B cell (primary cell): ENCODE measurements at regions not wholly inside any gene's neighbourhood (a gene's known extent, or its start where the extent isn't known, plus 50 kb on each side); places are given as distances from the start of the nearest gene placed in this dataset.

Source experiments
- ATAC-seq: fragments of 200-7000 bp; cut with Tn5 transposase; one replicate; pipeline ENCODE4 v1.10.0; 2021; ENCODE audit warnings: low read depth, mild to moderate bottlenecking, moderate number of reproducible peaks, moderate library complexity
- CTCF ChIA-PET: fragments of 350-600 bp; sonication (Branson Sonifier 250); formaldehyde crosslinking; loops from one replicate; lab custom pipeline; 2021; ENCODE audit warnings: antibody characterized with exemption, inconsistent platforms; lab: Charles Lee
- POLR2A ChIA-PET: fragments of 350-600 bp; sonication (Branson Sonifier 250); formaldehyde crosslinking; loops from one replicate; lab custom pipeline; 2021; ENCODE audit warnings: antibody characterized with exemption; lab: Charles Lee
- DNase-seq: peaks from one replicate; pipeline ENCODE4 v3.0.0; 2013
- H2AFZ ChIP-seq: 2 replicates; pipeline ENCODE4 v1.6.1; 2012; ENCODE audit warnings: mild to moderate bottlenecking, low read depth, low read length; ENCODE audit not compliant: insufficient read depth, poor library complexity, severe bottlenecking
- H3K27ac ChIP-seq, 2 donors: 1 replicate in 1 of 2; 2 replicates in 1 of 2; pipeline ENCODE4 v1.5.1; 2012 to 2013; ENCODE audit warnings: low read length in 2 of 2, mild to moderate bottlenecking in 2 of 2, moderate library complexity in 1 of 2
- H3K27me3 ChIP-seq, 4 experiments: fragments of 200-600 bp in 1 of 4; sonication (generic) in 1 of 4; replicated peaks in 1 of 4; 1 replicate in 2 of 4; 2 replicates in 2 of 4; pipeline versions ENCODE4 v1.6.1 to v1.7.0; 2013 to 2016; ENCODE audit warnings: low read length in 3 of 4, mild to moderate bottlenecking in 2 of 4, mixed read lengths in 1 of 4, moderate library complexity in 1 of 4; ENCODE audit not compliant: insufficient read depth in 4 of 4, control insufficient read depth in 3 of 4; ENCODE audit errors: control extremely low read depth in 1 of 4
- H3K36me3 ChIP-seq, 2 experiments: replicated peaks in 1 of 2; 1 replicate in 1 of 2; 2 replicates in 1 of 2; pipeline versions ENCODE4 v1.6.1 to v1.7.1; 2013; ENCODE audit warnings: low read length in 1 of 2; ENCODE audit not compliant: insufficient read depth in 2 of 2, control insufficient read depth in 1 of 2; ENCODE audit errors: control extremely low read depth in 1 of 2, extremely low read depth in 1 of 2
- H3K4me1 ChIP-seq, 2 donors: fragments of 200-600 bp in 1 of 2; sonication (generic) in 1 of 2; 1 replicate in 1 of 2; 2 replicates in 1 of 2; pipeline versions ENCODE4 v1.5.1 to v1.6.1; 2013 to 2017; ENCODE audit warnings: low read length in 2 of 2; ENCODE audit not compliant: control insufficient read depth in 2 of 2, insufficient read depth in 2 of 2
- H3K4me2 ChIP-seq: replicated peaks from 2 replicates; pipeline ENCODE3; 2012; ENCODE audit warnings: mild to moderate bottlenecking, low read depth, low read length; ENCODE audit not compliant: poor library complexity, severe bottlenecking
- H3K4me3 ChIP-seq, 5 experiments: fragments of 200-600 bp in 1 of 5; sonication (generic) in 1 of 5; 1 replicate in 3 of 5; 2 replicates in 2 of 5; pipeline versions ENCODE4 v1.5.1 to v1.7.0; 2011 to 2016; ENCODE audit warnings: low read length in 4 of 5, mild to moderate bottlenecking in 4 of 5, low read depth in 2 of 5, control low read depth in 1 of 5, moderate library complexity in 1 of 5; ENCODE audit not compliant: insufficient read depth in 1 of 5; ENCODE audit errors: control extremely low read depth in 1 of 5, extremely low read depth in 1 of 5
- H3K79me2 ChIP-seq: fragments of 200-600 bp; sonication (generic); one replicate; pipeline ENCODE4 v1.6.0; 2016; ENCODE audit warnings: low read length; ENCODE audit not compliant: control insufficient read depth, insufficient read depth
- H3K9ac ChIP-seq: fragments of 200-600 bp; sonication (generic); 2 replicates; pipeline ENCODE4 v1.6.1; 2017; ENCODE audit warnings: mild to moderate bottlenecking, low read length, moderate library complexity
- H3K9me3 ChIP-seq, 3 donors: one replicate each; pipeline versions ENCODE4 v1.6.1 to v1.7.1; 2013; ENCODE audit warnings: low read length in 2 of 3; ENCODE audit not compliant: control insufficient read depth in 2 of 3, insufficient read depth in 1 of 3; ENCODE audit errors: control extremely low read depth in 1 of 3
- H4K20me1 ChIP-seq: 2 replicates; pipeline ENCODE4 v1.6.0; 2012; ENCODE audit warnings: mild to moderate bottlenecking, low read length; ENCODE audit not compliant: insufficient read depth, control insufficient read depth, poor library complexity, severe bottlenecking
- H3K27ac Mint-ChIP-seq: one replicate; pipeline ENCODE4 v1.8.0; 2021; ENCODE audit warnings: mixed read lengths
- H3K27me3 Mint-ChIP-seq: one replicate; pipeline ENCODE4 v1.8.0; 2021; ENCODE audit warnings: mixed read lengths
- H3K4me1 Mint-ChIP-seq: one replicate; pipeline ENCODE4 v1.8.0; 2021; ENCODE audit warnings: mixed read lengths
- H3K4me3 Mint-ChIP-seq: one replicate; pipeline ENCODE4 v1.8.0; 2021; ENCODE audit warnings: mixed read lengths
- H3K9me3 Mint-ChIP-seq: one replicate; pipeline ENCODE4 v1.8.0; 2022; ENCODE audit warnings: mixed read lengths; ENCODE audit not compliant: insufficient read depth
- EZH2 ChIP-seq: IDR thresholded peaks from 2 replicates; pipeline ENCODE4 v1.6.1; 2012; ENCODE audit warnings: borderline replicate concordance, low read depth, mild to moderate bottlenecking, moderate library complexity, low read length; ENCODE audit not compliant: insufficient read depth, poor library complexity, severe bottlenecking
- WGBS: methylation state at CpG from one replicate; pipeline ENCODE4 v1.1.5; 2013; ENCODE audit warnings: missing lambda C conversion rate; ENCODE audit not compliant: insufficient coverage; 5-methylcytosine and 5-hydroxymethylcytosine counted together
- intact Hi-C: fragments of 100-400 bp; cut with micrococcal nuclease; formaldehyde crosslinking; loops from one replicate; pipeline ENCODE4 v1.10.0; 2022
- TF ChIP-seq, protein P1 (sequence below): fragments of 200-600 bp; IDR thresholded peaks from one replicate; pipeline ENCODE4 v1.8.0; 2022; ENCODE audit warnings: antibody characterized with exemption, mild to moderate bottlenecking

DNA sequence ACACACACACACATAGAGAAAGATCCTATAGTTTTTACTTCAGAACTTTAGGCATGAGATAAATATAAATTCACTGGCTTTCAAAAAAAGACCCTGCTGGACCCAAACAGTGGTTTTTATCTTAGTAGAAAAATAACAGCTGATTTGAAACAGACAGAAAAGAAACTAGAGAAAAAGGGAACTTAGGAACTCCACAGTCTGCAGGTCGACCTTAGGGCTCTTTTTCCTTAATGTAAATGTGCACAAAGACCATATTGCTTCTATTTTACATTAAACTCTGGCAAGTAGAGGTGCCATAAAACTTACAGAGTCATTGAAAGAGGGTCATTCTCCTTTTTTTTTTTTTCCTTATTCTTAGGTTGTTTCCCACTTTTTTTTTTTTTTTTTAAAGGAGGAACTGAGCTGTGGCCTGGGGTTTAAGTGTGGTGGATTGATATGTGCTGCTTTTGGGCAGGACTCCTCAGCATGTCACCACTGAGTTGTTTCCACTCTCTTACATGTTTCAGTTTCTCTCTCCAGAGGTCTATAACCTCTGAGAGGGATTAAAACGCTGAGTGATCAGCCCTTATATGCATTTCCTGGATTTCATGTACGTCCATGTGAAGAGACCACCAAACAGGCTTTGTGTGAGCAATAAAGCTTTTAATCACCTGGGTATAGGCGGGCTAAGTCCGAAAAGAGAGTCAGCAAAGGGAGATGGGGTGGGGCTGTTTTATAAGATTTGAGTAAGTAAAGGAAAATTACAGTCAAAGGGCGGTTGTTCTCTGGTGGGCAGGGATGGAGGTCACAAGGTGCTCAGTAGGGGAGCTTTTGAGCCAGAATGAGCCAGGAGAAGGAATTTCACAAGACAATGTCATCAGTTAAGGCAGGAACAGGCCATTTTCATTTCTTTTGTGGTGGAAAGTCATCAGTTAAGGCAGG, 70.8 kb upstream of the PACRGL start:
- no peaks in the 10 kb centered on the region for H3K4me1 Mint-ChIP-seq
- ATAC-seq: no peak
- intact Hi-C loops: no loop called here
- Histone ChIP-seq H4K20me1 (no peaks in the 10 kb centered on the region), H3K27me3 (no peaks in the 10 kb centered on the region), H3K36me3 (no peaks in the 10 kb centered on the region), H3K27ac (no peak overlapping the region), H3K79me2 (no peaks in the 10 kb centered on the region), H3K4me3 (no peak overlapping the region), H3K4me1 (no peaks in the 10 kb centered on the region), H2AFZ (no peak overlapping the region), H3K9me3 (peaks cover 0 to 2% (median 0%) of the 10 kb centered on the region in 3 donors), H3K9ac (no peak overlapping the region), H3K4me2 (no peak overlapping the region)
- no peak for DNase-seq
- WGBS: 39% methylated on average over 3 of the region's 6 CpGs
- H3K27ac Mint-ChIP-seq: no peak overlapping the region
- POLR2A ChIA-PET: no interaction called here
- CTCF ChIA-PET: no interaction called here
- no peaks in the 10 kb centered on the region for H3K27me3 Mint-ChIP-seq
- no peaks in the 10 kb centered on the region for H3K9me3 Mint-ChIP-seq
- H3K4me3 Mint-ChIP-seq: no peak overlapping the region
- TF ChIP-seq, protein P1, sequence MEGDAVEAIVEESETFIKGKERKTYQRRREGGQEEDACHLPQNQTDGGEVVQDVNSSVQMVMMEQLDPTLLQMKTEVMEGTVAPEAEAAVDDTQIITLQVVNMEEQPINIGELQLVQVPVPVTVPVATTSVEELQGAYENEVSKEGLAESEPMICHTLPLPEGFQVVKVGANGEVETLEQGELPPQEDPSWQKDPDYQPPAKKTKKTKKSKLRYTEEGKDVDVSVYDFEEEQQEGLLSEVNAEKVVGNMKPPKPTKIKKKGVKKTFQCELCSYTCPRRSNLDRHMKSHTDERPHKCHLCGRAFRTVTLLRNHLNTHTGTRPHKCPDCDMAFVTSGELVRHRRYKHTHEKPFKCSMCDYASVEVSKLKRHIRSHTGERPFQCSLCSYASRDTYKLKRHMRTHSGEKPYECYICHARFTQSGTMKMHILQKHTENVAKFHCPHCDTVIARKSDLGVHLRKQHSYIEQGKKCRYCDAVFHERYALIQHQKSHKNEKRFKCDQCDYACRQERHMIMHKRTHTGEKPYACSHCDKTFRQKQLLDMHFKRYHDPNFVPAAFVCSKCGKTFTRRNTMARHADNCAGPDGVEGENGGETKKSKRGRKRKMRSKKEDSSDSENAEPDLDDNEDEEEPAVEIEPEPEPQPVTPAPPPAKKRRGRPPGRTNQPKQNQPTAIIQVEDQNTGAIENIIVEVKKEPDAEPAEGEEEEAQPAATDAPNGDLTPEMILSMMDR: no peak
- TF ChIP-seq EZH2: no peak

DNA sequence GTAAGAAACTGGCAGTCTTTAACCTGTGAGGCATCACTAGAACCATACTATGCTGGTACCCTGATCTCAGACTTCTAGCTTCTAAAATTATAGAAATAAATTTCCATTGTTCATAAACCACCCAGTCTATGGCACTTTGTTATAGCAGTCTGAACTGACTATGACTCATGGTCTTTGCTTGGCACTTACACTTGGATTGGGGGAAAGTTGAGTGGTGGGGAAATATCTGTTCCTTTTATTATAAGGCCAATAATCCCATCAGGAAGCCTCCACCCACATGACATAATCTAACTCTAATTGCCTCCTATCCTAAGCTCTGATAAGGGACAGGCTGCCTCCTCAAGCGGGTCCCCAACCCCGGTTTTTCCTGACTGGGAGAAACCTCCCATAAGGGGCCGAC, 61.4 kb upstream of the PACRGL start:
- no peak for ATAC-seq
- 90% methylated on average over 3 of the region's 3 CpGs for WGBS
- H3K4me1 Mint-ChIP-seq: no peaks in the 10 kb centered on the region

More for the DNA sequence above, 61.4 kb upstream of the PACRGL start:
- POLR2A ChIA-PET: no interaction called here
- DNase-seq: no peak
- Histone ChIP-seq H3K9ac (no peak overlapping the region), H3K4me3 (no peak overlapping the region), H3K9me3 (no peaks in the 10 kb centered on the region), H3K4me1 (no peaks in the 10 kb centered on the region), H3K27me3 (no peaks in the 10 kb centered on the region), H3K79me2 (no peaks in the 10 kb centered on the region), H2AFZ (no peak overlapping the region), H3K27ac (no peak overlapping the region), H3K4me2 (no peak overlapping the region), H3K36me3 (no peaks in the 10 kb centered on the region), H4K20me1 (no peaks in the 10 kb centered on the region)
- TF ChIP-seq, protein P1: no peak
- no peak for TF ChIP-seq EZH2
- Mint-ChIP-seq H3K9me3 (peaks cover 2% of the 10 kb centered on the region), H3K27ac (no peak overlapping the region), H3K27me3 (no peaks in the 10 kb centered on the region), H3K4me3 (no peak overlapping the region)
- CTCF ChIA-PET: no interaction called here
- intact Hi-C loops: no loop called here
